Hippocampal formation (tissue), 2 donors: ENCODE measurements at regions not wholly inside any gene's neighbourhood (a gene's known extent, or its start where the extent isn't known, plus 50 kb on each side); places are given as distances from the start of the nearest gene placed in this dataset.
"Not testable (repeated sequence)": the region's sequence is repeated elsewhere in the genome, so short reads cannot be mapped to it uniquely, and the experiment has no call there.

ENCODE experiments used
- DNase-seq, 2 donors: peaks; one replicate each; lab custom pipeline; 2025; lab: John Stamatoyannopoulos, UW

DNA sequence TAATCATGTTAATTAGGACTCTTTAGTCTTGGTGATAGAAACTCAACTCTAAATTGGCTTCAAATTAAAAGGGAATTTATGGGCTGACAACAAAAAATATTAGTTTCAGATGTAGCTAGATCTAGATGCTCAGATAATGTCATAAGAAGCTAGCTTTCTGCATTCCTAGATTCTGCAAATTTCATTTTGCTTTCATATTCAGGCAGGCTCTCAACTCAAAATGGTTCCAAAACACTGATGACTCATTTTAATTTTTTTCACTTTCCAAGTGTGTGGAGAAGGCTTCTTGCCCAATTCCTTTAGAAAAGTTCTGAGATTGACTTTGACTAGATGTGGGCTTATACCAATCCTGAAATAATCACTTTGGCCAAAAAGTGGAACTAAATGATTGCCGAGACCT, 236.7 kb upstream of the GOT2 start:
- DNase-seq, result no peak

DNA sequence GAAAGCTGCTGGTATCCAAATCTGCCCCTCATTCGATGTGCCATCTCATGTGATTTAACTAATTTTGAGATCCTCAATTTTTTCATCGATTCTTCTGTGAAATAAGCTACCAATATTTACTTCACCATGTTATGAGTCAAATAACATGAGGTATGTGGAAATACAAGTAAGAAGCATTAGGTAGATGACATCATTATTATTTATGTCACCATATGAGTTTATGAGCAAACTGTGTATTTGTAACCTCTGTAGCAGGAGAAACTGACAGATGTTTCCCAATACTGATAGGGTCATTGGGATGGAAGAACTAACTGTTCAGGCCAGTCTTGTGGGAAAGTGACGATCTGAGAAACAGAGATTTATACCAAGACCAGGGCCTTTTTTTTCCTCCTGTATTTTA, 229.4 kb upstream of the GOT2 start:
- no peak for DNase-seq

DNA sequence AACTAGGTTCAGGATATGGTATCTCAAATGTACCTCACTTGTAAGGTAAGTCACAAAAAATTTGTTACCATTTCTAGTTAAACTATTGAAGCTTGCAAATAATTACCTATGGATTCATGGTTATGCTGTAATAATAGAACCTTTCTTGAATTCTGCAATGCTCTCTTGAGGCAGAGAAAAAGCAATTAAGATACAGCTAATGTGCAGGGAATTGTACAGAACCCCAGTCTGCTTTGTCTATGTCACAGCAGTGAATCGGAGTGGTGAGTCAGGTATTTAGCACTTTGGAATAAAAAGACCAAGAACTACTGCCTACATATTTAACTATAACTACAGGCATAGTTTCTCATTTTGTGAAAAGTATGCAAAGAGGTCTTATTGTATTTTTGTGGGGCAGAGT, 228.7 kb upstream of the GOT2 start:
- DNase-seq, result no peak

DNA sequence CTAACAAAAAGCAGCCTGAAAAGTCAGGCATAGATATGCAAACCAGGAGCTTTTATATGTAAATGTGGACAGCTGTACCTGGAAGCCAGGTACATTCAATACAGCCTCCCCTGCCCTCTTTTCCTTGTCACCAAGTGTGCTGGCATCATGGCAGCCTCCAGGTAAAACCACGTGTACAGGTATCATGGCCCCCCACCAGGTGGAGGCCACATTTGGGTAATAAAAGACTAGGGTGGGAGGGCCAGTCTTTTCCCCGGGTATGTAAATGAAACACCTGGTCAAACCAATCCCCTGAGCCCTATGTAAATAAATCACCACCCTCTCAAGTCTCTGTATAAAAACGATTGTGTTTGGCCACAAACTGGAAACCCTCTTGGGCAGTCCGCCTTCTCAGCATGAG, 226.4 kb upstream of the GOT2 start:
- no peak for DNase-seq

DNA sequence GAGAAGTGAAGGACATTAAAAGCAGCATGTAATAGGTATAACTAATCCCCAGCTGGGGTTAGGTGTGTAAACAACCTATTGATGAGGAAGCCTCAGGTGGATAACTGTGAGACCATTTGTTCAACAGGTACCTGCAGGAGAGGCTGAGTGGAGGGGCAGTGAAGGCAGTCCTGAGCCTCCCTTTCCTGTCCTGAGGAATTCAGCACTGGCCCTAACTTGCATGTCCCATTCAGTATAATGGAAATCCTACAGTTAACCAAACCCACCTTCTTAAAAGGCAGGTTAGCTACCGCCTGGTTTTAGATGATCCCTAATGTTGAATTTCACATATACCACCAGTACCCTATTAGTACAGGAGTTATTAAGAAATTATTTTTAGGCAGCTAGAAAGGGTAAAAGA, 225.9 kb upstream of the GOT2 start:
- no peak for DNase-seq

DNA sequence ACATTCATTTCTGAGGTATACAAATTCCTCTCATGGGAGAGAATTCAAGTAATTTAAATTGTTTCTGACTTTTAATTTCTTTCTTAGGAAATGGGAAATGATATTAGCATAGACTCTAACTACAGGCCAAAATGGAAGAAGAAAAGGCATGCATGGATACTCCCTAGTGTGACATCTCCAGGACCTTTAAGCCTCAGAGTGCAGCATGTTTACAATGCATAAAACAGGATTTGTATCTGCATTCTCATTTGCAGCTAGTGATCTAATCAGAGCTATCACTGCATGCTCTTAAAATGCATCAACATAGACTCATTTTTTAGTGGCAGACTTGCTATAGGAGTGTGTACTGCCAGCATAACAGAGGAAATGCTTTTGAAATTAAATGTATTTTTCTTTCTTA, 224.6 kb upstream of the GOT2 start:
- no peak for DNase-seq

DNA sequence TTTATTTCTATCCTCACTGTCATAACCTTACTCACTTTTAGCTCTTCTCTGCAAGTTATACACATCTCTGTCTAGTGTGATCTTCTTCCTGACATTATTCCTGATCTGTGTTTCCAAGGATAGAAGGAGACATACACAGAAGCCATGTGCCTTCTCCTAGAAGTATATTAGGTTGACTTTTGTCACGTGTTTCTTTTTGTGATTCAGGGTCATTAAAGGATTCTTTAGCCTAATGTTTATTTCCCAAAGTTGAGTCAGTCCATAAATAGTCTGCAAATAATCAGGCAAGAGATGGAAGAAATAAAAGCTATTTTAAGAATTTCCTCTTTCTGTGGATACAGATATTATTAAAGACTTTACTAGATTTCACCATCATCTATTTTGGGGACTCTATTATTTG, 214.1 kb upstream of the GOT2 start:
- no peak for DNase-seq

DNA sequence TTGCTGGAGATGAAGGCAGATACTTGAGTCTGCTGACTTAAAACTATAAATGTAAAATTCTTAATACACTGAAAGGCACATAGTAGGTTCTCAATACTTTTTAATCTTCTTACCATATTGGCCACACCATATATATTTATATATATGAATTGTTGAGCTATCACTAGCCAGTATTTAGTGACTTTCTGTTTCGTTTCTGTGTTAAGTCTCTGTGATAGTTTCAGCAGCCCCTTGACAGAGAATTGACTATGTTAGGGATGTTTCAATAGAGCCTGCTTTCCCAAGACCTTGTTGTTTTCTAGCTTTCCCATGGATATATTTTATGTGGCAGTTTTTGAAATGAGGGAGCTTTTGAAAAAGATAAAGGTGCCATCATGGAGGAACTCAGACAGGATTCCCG, 206.5 kb upstream of the GOT2 start:
- DNase-seq, result no peak

DNA sequence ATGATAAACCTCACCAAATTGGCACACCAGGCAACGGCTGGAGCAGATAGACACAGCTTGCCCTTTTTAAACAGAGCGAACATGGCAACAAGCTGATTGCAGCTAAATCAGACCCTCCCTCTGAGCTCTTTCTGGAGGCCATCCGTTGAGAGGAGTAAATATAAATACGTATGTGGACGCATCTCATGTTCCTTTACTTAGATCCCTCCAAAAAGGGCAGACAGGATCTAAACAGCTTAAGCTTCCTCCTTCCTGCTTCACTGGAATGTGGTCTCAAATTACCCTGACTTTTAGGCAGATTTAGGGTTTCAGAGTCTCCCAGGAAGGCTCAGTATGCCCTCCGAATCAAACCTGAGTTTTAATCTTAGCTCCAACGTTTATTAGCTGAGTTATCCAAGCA, 204.7 kb upstream of the GOT2 start:
- DNase-seq, result no peak

DNA sequence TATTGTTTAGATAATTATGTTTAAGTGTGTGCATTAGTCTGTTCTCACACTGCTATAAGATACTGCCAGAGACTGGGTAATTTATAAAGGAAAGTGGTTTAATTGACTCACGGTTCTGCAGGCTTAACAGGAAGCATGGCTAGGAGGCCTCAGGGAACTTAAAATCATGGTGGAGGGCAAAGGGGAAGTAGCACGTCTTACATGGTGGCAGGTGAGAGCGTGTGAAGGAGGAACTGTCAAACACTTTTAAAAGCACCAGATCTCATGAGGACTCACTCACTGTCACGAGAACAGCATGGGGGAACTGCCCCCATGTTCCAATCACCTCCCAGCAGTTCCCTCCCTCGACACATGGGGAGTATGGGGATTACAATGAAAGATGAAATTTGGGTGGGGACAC, 203.5 kb upstream of the GOT2 start:
- DNase-seq, result no peak

DNA sequence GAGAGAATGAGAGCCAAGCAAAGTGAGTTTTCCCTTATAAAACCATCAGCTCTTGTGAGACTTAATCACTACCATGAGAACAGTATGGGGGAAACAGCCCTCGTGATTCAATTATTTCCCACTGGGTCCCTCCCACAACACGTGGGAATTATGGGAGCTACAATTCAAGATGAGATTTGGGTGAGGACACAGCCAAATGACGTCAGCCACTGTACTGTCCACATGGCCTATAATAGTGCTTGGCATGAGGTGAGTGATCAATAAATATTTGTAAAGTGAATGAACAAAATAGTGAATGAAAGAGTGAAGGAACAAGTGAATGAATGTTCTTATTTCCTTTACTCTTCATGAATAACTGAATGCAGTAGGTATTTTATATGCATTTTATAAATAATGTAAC, 199.1 kb upstream of the GOT2 start:
- no peak for DNase-seq

DNA sequence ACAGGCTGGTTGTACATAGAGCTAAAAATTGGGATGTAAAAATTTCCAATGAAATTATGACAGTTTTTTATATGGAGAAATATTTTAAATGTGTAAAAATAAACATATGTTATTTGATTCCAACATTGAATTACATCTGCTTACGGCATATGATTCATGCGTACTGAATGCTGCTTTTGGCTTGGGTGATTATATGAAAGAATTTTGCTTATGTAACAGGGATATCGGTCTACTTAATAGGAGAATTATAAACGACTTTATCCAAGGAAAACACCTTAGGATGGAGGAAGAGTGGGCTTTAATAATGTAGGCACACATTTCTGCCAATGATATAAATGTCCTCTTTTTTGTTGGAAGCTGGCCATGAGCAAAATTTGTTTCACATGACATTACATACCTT, 197.3 kb upstream of the GOT2 start:
- DNase-seq, result no peak

DNA sequence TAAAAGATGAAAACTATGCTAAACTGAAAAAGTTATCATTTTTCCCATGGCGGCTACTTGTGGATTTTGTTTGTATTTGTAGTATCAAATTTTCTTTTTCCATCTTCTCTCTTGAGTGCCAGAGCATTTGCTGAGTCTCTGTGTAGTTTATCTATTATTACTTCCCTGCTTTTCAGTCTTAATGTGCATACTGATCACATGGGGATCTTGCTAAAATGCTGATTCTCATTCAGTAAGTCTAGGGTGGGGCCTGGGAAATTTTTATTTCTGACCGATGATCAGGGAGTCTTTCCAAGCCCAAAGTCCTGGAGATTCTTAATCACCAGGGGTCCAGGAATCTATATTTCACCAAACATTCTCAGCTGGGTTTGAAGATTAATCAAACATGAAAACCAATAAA, 189.0 kb upstream of the GOT2 start:
- no peak for DNase-seq

DNA sequence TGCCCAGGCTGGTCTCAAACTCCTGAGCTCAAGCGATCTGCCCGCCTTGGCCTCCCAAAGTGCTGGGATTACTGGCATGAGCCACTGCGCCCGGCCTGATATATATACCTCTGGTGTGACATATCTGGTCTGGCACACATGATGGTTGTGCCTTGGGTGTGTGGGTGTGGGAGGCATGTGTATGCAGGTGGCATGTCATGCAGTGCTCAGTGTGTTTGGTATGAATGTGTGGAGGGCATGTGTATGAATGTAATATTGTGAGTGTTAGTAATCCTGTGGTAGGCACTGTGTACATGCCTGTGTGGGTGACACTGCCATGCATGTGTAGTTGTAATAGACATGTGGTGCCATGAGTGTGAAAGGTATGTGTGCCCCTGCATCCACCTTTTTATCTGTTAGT, 179.3 kb upstream of the GOT2 start:
- DNase-seq, result no peak

DNA sequence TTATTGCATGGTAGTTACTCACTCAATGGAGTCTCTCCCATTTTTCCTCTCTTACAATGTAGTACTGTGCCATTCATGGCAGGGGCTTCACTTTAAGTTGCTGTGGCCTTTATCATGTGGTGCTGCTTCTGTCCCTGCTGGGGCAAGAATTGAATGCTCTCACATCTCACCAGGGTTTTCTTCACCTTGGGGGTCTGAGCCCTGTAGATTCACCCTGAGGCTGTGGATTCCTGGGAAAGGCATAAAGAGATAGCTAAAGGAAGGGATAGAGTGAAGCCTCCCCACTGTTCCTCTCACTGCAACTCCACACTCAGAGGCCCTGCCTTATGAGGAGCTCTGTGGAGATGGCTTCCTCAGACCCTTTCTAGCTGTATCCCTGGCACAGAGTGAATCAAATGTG, 178.5 kb upstream of the GOT2 start:
- no peak for DNase-seq

DNA sequence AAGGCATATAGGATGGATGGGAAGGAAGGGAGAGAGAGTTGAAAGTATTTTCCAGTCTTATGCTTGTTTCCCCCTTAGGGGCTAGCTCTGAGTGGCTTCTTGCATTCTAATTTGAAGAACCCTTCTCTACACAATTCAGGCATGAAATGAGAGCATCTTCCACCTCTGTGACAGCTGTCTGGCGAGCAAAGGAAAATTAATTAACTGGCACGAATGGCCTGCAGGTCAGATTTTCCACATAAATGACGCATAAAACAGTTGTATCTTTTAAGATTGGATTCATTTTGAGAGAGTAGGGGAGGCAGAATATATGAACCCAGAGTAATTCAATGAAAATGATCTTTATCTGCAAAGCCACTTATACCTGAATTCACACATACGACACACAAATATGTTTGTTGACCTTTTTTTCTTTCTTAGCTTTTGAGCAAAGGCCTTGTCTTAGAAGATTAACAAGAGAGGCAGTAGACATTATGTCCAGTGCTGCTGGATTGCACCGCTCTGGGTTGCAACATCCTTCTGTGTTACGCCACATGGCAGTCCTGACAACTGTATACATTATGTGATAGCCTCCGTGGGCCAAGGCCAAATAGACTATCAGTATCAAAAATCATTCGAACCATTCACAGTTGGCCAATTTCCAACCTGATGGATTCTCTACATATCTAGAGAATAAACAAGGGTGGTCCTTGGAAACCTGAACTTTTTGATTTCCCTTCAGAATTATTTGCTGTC, 173.0 kb upstream of the GOT2 start:
- DNase-seq, result no peak

DNA sequence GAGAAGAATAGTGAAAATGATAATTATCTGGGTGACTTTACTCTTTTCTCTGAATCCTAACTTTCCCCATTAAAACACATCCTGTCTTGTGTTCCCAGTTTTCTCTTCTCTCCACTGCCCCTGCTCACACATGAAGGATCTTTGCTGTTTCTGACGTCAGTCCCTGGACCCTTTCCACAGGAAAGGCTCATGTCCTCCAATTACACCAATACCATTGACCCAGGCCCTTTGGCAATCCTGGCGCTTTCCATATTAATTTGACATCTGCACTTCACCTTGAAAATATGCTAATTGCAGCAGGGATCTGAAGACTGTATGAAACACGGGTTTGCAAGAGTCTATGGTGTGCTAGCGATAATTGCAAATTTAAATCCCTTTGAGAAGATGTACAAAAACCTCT, 170.2 kb upstream of the GOT2 start:
- DNase-seq, result no peak

DNA sequence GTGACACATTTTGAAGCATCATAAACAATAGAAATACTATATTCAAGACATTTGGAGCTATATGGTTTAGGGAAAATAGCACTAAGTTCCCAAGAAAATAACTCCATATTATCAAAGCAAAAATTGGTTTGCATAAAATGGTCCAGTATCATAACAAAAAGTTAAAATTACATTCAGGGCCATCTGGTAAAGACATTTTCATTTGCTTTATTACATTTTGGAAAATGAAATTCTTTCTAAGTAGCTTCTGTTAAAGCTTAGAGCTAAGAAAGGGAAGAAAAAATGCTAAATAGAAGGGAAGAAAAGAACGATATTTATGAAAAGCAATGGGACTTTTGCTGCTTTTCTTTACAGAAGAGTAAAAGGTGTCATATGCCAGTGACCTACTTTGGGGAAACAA, 155.4 kb upstream of the GOT2 start:
- DNase-seq, result no peak

DNA sequence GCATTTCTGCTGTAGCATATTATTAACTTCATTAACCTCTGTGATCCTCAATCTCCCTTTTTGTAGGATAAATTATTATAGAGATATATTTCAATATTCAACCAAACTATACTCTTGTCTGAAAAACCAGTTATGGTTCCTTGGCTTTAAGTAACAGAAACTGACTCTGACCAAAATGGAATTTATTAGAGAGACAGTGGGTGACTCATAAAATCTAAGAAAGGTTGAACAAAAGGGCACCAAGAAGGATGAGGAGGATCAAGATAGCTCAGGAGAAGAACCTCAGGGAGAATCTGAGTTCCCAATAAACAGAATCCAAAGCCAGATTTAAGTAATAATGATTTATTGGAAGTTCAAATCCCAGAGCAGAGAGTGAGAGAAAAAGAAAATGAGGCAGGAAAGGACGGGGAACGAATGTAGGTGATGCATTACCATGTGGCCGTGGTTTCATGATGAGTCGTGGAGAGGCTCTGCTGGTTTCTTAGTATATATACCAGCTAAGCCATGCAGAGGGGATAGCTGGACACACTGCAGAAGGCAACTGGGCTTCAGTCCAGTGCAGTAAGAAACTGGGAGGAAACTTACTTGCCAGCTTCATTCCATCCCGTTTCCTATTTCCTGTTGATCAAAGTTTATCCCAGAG, 151.5 kb upstream of the GOT2 start:
- DNase-seq, result no peak

DNA sequence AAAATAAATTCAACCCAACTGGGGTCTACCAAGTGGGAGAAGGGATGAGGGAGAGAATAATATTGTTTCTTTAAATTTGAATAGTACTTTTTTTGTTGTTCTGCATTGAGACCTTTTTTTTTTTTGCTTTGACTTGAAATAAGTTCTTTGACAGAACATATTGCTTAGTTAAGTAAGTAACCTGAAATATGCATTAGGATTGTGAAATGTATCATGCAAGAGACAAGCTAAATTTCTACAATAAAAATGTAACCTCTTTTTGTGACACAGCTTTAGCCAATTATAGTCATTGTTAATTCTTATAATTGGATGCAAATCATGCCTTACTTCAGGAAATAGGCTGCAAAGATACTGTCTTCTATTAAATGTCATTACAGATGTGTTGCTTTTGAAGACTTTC, 150.0 kb upstream of the GOT2 start:
- no peak for DNase-seq

DNA sequence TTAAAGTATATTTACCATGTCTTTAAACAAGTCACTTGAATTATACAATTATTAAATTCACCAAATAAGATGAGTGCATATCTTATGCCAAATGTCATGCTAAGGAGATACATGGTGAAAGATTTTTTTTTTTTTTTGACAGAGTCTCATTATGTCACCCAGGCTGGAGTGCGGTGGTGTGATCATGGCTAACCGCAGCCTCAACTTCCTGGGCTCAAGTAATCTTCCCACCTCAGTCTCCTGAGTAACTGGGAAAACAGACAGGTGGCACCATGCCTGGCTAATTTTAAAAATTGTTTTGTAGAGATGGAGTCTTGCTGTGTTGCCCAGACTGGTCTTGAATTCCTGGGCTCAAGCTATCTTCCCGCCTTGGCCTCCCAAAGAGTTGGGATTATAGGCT, 149.0 kb upstream of the GOT2 start:
- DNase-seq, result no peak

DNA sequence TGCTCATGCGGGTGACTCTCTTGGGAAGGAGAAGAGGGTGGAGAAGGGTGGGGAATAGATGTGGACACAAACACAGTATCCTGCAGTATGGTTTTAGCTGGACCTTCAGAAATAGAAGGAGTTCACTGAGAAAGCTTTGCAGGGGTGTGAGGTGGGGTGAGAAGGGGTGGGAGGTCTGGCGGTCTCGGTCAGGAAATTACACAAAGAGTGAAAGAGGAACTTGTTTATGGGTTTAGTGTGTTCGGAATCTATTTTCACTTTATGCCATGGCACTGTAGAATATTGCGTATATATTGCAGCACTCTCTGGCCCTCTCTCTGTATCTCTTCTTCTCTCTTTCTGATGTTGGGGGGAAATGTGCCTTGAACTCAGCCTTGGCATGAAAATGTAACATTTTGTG, 148.2 kb upstream of the GOT2 start:
- DNase-seq, result no peak

DNA sequence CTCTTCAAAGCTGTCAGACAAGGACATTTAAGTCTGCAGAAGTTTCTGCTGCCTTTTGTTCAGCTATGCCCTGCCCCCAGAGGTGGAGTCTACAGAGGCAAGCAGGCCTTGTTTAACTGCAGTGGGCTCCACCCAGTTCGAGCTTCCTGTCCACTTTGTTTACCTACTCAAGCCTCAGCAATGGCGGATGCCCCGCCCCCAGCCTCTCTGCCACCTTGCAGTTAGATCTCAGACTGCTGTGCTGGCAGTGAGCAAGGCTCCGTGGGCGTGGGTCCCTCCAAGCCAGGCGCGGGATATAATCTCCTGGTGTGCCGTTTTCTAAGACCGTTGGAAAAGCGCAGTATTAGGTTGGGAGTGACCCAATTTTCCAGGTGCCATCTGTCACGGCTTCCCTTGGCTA, 144.5 kb upstream of the GOT2 start:
- DNase-seq, result not testable (repeated sequence)

DNA sequence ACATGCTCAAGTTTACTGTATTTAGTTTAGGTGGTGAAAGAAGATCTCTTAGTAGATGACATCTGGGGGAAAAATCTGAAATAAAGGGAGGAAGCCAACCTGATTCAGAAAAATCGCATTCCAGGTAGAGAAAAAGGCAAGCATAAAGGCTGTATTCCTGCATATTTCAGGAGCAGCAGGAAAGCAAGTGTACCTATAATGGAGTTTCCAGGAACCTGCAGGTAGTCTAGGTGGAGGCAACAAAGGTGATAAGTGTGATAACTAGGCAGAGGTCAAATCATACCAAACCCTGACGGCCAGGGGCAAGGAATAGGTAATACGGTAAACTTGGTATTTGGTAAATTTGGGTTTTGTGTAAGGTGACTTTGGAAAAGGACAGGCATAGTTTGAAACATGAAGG, 132.8 kb upstream of the GOT2 start:
- no peak for DNase-seq
